HFFc6 (cell line): ENCODE measurements at regions not wholly inside any gene's neighbourhood (a gene's known extent, or its start where the extent isn't known, plus 50 kb on each side); places are given as distances from the start of the nearest gene placed in this dataset.

Experiments used
- DNase-seq: peaks from one replicate; pipeline ENCODE4 v3.0.0-alpha.2; 2018
- H3K27ac Mint-ChIP-seq: 2 replicates; pipeline ENCODE4 v1.8.0; 2020; ENCODE audit warnings: mild to moderate bottlenecking, mixed read lengths
- H3K27me3 Mint-ChIP-seq: 2 replicates; pipeline ENCODE4 v1.8.0; 2021; ENCODE audit warnings: mild to moderate bottlenecking, moderate library complexity, mixed read lengths; ENCODE audit not compliant: insufficient read depth
- H3K36me3 Mint-ChIP-seq: 2 replicates; pipeline ENCODE4 v1.8.0; 2021; ENCODE audit warnings: low read depth, mixed read lengths
- H3K4me1 Mint-ChIP-seq: 2 replicates; pipeline ENCODE4 v1.8.0; 2020; ENCODE audit warnings: low read depth, mixed read lengths
- H3K4me3 Mint-ChIP-seq: 2 replicates; pipeline ENCODE4 v1.8.0; 2020; ENCODE audit warnings: mild to moderate bottlenecking, moderate library complexity, mixed read lengths
- H3K9me3 Mint-ChIP-seq: 2 replicates; pipeline ENCODE4 v1.8.0; 2020; ENCODE audit warnings: mild to moderate bottlenecking, mixed read lengths
- TF ChIP-seq, protein P1 (sequence below): fragments of 200-600 bp; sonication (generic); IDR thresholded peaks from 2 replicates; pipeline ENCODE4 v1.5.0; 2021; ENCODE audit warnings: antibody characterized with exemption, mild to moderate bottlenecking

DNA sequence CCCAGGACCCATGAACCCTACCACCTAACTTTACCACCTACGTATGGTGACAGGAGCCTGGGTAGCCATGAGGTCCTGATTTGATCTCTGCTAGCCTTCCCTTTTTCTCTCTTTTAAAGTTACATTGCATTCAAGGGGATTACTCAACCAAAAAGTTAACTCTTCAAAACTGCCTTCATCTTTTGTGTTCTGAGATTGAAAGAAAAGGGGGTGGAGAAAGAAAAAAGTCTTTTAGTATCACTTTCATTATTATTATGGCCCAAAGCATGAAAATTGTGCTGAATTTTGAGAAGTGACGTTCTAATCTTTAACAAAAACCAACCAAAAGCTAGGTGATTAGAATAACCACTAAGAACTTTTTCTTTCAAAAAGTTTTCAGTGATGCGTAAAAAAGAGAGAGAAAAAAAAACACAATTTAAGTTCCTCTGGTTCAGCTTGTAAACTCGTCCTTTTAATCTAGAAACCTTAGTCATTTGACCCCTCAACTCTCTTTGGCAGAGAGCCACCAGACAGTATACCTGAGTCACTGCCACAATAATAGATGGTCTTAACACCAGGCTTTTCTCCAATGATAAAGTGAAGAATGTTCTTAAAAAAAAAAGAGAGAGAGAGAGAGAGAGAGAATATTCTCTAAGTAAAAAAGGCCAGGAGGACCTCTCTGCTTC, 347.4 kb upstream of the FGF13 start:
- peaks cover 2% of the 10 kb centered on the region; the same call in 1 of the 2 replicates for H3K27me3 Mint-ChIP-seq
- no peaks in the 10 kb centered on the region for H3K4me1 Mint-ChIP-seq
- H3K36me3 Mint-ChIP-seq, result no peaks in the 10 kb centered on the region
- DNase-seq, result no peak
- TF ChIP-seq, protein P1, sequence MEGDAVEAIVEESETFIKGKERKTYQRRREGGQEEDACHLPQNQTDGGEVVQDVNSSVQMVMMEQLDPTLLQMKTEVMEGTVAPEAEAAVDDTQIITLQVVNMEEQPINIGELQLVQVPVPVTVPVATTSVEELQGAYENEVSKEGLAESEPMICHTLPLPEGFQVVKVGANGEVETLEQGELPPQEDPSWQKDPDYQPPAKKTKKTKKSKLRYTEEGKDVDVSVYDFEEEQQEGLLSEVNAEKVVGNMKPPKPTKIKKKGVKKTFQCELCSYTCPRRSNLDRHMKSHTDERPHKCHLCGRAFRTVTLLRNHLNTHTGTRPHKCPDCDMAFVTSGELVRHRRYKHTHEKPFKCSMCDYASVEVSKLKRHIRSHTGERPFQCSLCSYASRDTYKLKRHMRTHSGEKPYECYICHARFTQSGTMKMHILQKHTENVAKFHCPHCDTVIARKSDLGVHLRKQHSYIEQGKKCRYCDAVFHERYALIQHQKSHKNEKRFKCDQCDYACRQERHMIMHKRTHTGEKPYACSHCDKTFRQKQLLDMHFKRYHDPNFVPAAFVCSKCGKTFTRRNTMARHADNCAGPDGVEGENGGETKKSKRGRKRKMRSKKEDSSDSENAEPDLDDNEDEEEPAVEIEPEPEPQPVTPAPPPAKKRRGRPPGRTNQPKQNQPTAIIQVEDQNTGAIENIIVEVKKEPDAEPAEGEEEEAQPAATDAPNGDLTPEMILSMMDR, result no peak
- H3K4me3 Mint-ChIP-seq, result no peak overlapping the region
- no peak overlapping the region for H3K27ac Mint-ChIP-seq
- no peaks in the 10 kb centered on the region for H3K9me3 Mint-ChIP-seq

DNA sequence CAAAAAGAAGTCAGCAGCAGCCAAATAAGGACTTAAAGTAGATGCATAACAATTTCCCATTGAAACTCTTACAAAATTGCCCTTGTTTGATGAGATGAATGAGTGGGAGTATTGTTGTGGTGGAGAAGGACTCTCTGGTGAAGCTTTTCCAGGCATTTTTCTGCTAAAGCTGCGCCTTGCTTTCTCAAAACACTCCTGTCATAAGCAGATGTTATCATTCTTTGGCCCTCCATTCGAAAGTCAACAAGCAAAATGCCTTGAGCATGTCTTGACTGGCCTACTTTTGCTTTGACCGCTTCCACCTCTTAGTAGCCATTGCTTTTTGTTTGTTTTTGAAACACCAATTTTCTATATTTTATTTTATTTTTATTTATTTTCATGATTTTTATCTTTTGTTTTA, 340.9 kb upstream of the FGF13 start:
- H3K27ac Mint-ChIP-seq, result no peak overlapping the region
- TF ChIP-seq, protein P1, result no peak
- H3K4me3 Mint-ChIP-seq, result no peak overlapping the region
- H3K36me3 Mint-ChIP-seq, result no peaks in the 10 kb centered on the region
- no peaks in the 10 kb centered on the region for H3K9me3 Mint-ChIP-seq
- no peaks in the 10 kb centered on the region for H3K27me3 Mint-ChIP-seq
- DNase-seq, result no peak
- no peaks in the 10 kb centered on the region for H3K4me1 Mint-ChIP-seq

DNA sequence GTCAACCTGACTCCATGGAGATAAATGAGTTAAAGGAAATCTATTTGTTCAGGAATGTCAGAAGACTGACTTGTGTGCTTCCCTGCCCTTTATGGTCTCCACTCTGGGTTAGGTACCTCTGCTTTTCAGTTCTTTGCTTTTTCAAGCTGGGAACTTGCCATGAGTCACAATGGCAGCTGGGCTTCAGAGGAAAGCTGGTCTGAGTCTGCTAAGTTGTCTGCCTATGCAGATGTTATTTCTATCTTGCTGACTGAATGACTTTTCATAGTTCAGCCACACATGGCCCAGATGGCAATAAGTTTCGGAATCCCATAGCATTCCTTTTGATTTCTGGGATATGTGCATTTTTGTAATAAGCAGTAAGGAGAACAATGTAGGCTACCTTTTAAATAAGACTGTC, 337.9 kb upstream of the FGF13 start:
- no peaks in the 10 kb centered on the region for H3K27me3 Mint-ChIP-seq
- no peaks in the 10 kb centered on the region for H3K4me1 Mint-ChIP-seq
- no peak overlapping the region for H3K27ac Mint-ChIP-seq
- DNase-seq, result no peak
- TF ChIP-seq, protein P1, result no peak
- no peak overlapping the region for H3K4me3 Mint-ChIP-seq
- no peaks in the 10 kb centered on the region for H3K36me3 Mint-ChIP-seq
- peaks cover 10% of the 10 kb centered on the region; the same call in 1 of the 2 replicates for H3K9me3 Mint-ChIP-seq

DNA sequence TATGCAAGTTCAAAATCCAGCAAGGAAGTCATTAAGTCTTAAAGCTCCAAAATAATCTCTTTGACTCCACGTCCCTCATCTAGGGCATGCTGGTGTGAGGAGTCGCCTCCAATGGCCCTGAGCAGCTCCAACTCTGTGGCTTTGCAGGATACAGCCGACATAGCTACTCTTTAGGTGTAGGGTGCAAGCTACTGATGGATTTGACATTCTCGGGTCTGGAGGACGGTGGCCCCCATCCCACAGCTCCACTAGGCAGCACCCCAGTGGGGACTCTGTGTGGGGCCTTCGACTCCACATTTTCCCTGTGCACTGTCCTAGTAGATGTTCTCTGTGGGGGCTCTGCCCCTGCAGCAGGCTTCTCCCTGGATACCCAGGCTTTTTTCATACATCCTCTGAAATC, 333.2 kb upstream of the FGF13 start:
- H3K36me3 Mint-ChIP-seq, result no peaks in the 10 kb centered on the region
- TF ChIP-seq, protein P1, result no peak
- H3K9me3 Mint-ChIP-seq, result peaks cover 10% of the 10 kb centered on the region; the same call in 1 of the 2 replicates
- no peak overlapping the region for H3K4me3 Mint-ChIP-seq
- DNase-seq, result no peak
- H3K27ac Mint-ChIP-seq, result no peak overlapping the region
- no peaks in the 10 kb centered on the region for H3K27me3 Mint-ChIP-seq
- H3K4me1 Mint-ChIP-seq, result no peaks in the 10 kb centered on the region

DNA sequence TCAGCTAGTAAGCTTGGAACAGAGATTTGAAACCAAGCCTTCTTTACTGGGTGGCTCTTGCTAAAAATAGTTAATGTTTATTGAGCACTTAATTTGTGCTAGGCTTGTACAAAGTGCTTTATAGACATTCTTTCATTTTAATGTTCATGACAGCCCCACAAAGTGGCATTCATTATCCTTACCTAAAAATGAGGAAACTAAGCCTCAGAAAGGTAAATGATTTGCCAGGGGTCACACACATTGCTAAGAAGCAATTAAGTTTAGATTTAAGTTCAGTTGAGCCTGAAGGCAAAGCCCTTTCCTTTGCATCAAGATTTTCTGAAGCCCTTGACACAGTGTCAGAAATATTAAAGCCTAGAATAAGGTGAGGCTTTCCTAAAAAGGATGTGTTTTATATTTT, 327.5 kb upstream of the FGF13 start:
- no peaks in the 10 kb centered on the region for H3K4me1 Mint-ChIP-seq
- H3K27ac Mint-ChIP-seq, result no peak overlapping the region
- no peak overlapping the region for H3K4me3 Mint-ChIP-seq
- H3K9me3 Mint-ChIP-seq, result peaks cover 9% of the 10 kb centered on the region
- H3K27me3 Mint-ChIP-seq, result no peaks in the 10 kb centered on the region
- TF ChIP-seq, protein P1, result no peak
- no peaks in the 10 kb centered on the region for H3K36me3 Mint-ChIP-seq
- no peak for DNase-seq
